ENCODE measurements at regions not wholly inside any gene's neighbourhood (a gene's known extent, or its start where the extent isn't known, plus 50 kb on each side); places are given as distances from the start of the nearest gene placed in this dataset.

- no peaks in the 10 kb centered on the region for H3K36me3 ChIP-seq (ENCODE audit: insufficient read depth, low read length)
- H3K9me2 ChIP-seq (ENCODE audit: insufficient read depth, low read length), result no peaks in the 10 kb centered on the region
- no TSS peak for BruUV-seq (replicated peaks)
- no peak overlapping the region for H2AFZ ChIP-seq (ENCODE audit: low read length)
- no peak overlapping the region for H3K4me2 ChIP-seq (ENCODE audit: low read length)
- H4K20me1 ChIP-seq (ENCODE audit: insufficient read depth, low read length), result no peaks in the 10 kb centered on the region
- TF ChIP-seq CTCF (conservative IDR thresholded peaks at IDR 0.05; ENCODE audit: low read length) (no peak), EZH2phosphoT487 (IDR thresholded peaks at IDR 0.05; ENCODE audit: borderline replicate concordance, low read depth, low read length) (no peak)
- ChIA-PET POLR2A (interaction anchor here (0.6 kb wide), 1 partner anchor 663 kb away, joined by 3 read pairs; no protein-coding TSS in a partner anchor), CTCF (ENCODE audit: unreplicated experiment) (no interaction called here)
- no peaks in the 10 kb centered on the region for H3K79me2 ChIP-seq (ENCODE audit: insufficient read depth, low read depth, low read length)
- H3K27ac ChIP-seq (ENCODE audit: low read depth, low read length, poor library complexity, severe bottlenecking), result no peak overlapping the region
- H3K4me1 ChIP-seq (ENCODE audit: insufficient read depth, low read length, poor library complexity, severe bottlenecking), result no peaks in the 10 kb centered on the region
- H3K4me3 ChIP-seq (ENCODE audit: low read depth, low read length, poor library complexity, severe bottlenecking), result no peak overlapping the region
- no peaks in the 10 kb centered on the region for H3K9me3 ChIP-seq (ENCODE audit: low read length)
- intact Hi-C loops (cut with micrococcal nuclease; ENCODE audit: unreplicated experiment), result no loop called here
- DNase-seq (ENCODE audit: low spot score), result no peak
These were observed 217.2 kb upstream of the ARSJ start for GRCh38 chr4:114196606-114197005.

GRCh38 chr4:114200026-114200425, 220.6 kb upstream of the ARSJ start:
- POLR2A ChIA-PET, result no interaction called here
- no peaks in the 10 kb centered on the region for H3K36me3 ChIP-seq (ENCODE audit: insufficient read depth, low read length)

GRCh38 chr4:114205261-114205660, 225.8 kb upstream of the ARSJ start:
- ChIA-PET POLR2A (no interaction called here), CTCF (ENCODE audit: unreplicated experiment) (no interaction called here)
- Histone ChIP-seq H2AFZ (ENCODE audit: low read length) (no peak overlapping the region), H3K4me1 (ENCODE audit: insufficient read depth, low read length, poor library complexity, severe bottlenecking) (no peaks in the 10 kb centered on the region), H3K9me3 (ENCODE audit: low read length) (no peaks in the 10 kb centered on the region), H3K9me2 (ENCODE audit: insufficient read depth, low read length) (no peaks in the 10 kb centered on the region), H3K79me2 (ENCODE audit: insufficient read depth, low read depth, low read length) (no peaks in the 10 kb centered on the region), H3K4me3 (ENCODE audit: low read depth, low read length, poor library complexity, severe bottlenecking) (no peak overlapping the region), H3K27ac (ENCODE audit: low read depth, low read length, poor library complexity, severe bottlenecking) (no peak overlapping the region), H3K4me2 (ENCODE audit: low read length) (no peak overlapping the region), H4K20me1 (ENCODE audit: insufficient read depth, low read length) (no peaks in the 10 kb centered on the region), H3K36me3 (ENCODE audit: insufficient read depth, low read length) (no peaks in the 10 kb centered on the region)
- DNase-seq (ENCODE audit: low spot score), result no peak
- no TSS peak for BruUV-seq (replicated peaks)
- intact Hi-C loops (cut with micrococcal nuclease; ENCODE audit: unreplicated experiment), result no loop called here
- TF ChIP-seq CTCF (conservative IDR thresholded peaks at IDR 0.05; ENCODE audit: low read length), result no peak
- TF ChIP-seq EZH2phosphoT487 (IDR thresholded peaks at IDR 0.05; ENCODE audit: borderline replicate concordance, low read depth, low read length), result no peak

More at GRCh38 chr4:114200026-114200425, 220.6 kb upstream of the ARSJ start:
- no peaks in the 10 kb centered on the region for H3K9me2 ChIP-seq (ENCODE audit: insufficient read depth, low read length)
- DNase-seq (ENCODE audit: low spot score), result no peak
- BruUV-seq (replicated peaks), result no TSS peak
- intact Hi-C loops (cut with micrococcal nuclease; ENCODE audit: unreplicated experiment), result no loop called here
- CTCF ChIA-PET (ENCODE audit: unreplicated experiment), result interaction anchor here (1.0 kb wide), 1 partner anchor 13 kb away, joined by 3 read pairs; no protein-coding TSS in a partner anchor
- H3K4me2 ChIP-seq (ENCODE audit: low read length), result no peak overlapping the region
- no peaks in the 10 kb centered on the region for H3K79me2 ChIP-seq (ENCODE audit: insufficient read depth, low read depth, low read length)
- no peak overlapping the region for H3K27ac ChIP-seq (ENCODE audit: low read depth, low read length, poor library complexity, severe bottlenecking)
- H2AFZ ChIP-seq (ENCODE audit: low read length), result no peak overlapping the region
- no peaks in the 10 kb centered on the region for H3K4me1 ChIP-seq (ENCODE audit: insufficient read depth, low read length, poor library complexity, severe bottlenecking)
- no peaks in the 10 kb centered on the region for H4K20me1 ChIP-seq (ENCODE audit: insufficient read depth, low read length)
- H3K9me3 ChIP-seq (ENCODE audit: low read length), result no peaks in the 10 kb centered on the region
- H3K4me3 ChIP-seq (ENCODE audit: low read depth, low read length, poor library complexity, severe bottlenecking), result no peak overlapping the region
- no peak for TF ChIP-seq CTCF (conservative IDR thresholded peaks at IDR 0.05; ENCODE audit: low read length)

All from OCI-LY7 (cell line).